HEK293T (cell line): ENCODE measurements at regions not wholly inside any gene's neighbourhood (a gene's known extent, or its start where the extent isn't known, plus 50 kb on each side); places are given as distances from the start of the nearest gene placed in this dataset.

Experiments
- CTCF ChIA-PET: fragments of 350-600 bp; formaldehyde crosslinking; extraction: SDS; loops from one replicate; lab custom pipeline; 2021; ENCODE audit warnings: antibody characterized with exemption, inconsistent platforms; lab: Yijun Ruan, JAX
- POLR2A ChIA-PET: fragments of 350-600 bp; formaldehyde crosslinking; extraction: SDS; loops from one replicate; lab custom pipeline; 2020; ENCODE audit warnings: antibody characterized with exemption, inconsistent platforms; lab: Yijun Ruan, JAX
- DNase-seq: peaks from one replicate; pipeline ENCODE4 v3.0.0; 2012; ENCODE audit warnings: mixed read lengths; ENCODE audit errors: extremely low spot score
- ARNT ChIP-seq: fragments of 450-650 bp; IDR thresholded peaks from 2 replicates; pipeline ENCODE4 v1.6.1; 2017; ENCODE audit warnings: mild to moderate bottlenecking
- BHLHE40 ChIP-seq: fragments of 450-650 bp; IDR thresholded peaks from 2 replicates; pipeline ENCODE4 v1.6.1; 2016; ENCODE audit warnings: mild to moderate bottlenecking, moderate library complexity, borderline replicate concordance
- CTBP1 ChIP-seq: fragments of 450-650 bp; IDR thresholded peaks from 2 replicates; pipeline ENCODE4 v1.6.1; 2016; ENCODE audit warnings: borderline replicate concordance
- ELF4 ChIP-seq: fragments of 450-650 bp; IDR thresholded peaks from 2 replicates; pipeline ENCODE4 v1.6.1; 2017; ENCODE audit warnings: antibody characterized with exemption
- FOXA1 ChIP-seq: fragments of 450-650 bp; IDR thresholded peaks from 2 replicates; pipeline ENCODE4 v1.6.1; 2016; ENCODE audit warnings: mild to moderate bottlenecking
- FOXK2 ChIP-seq: fragments of 450-650 bp; IDR thresholded peaks from 2 replicates; pipeline ENCODE4 v1.6.1; 2016; ENCODE audit warnings: mild to moderate bottlenecking
- FOXM1 ChIP-seq: fragments of 450-650 bp; IDR thresholded peaks from 2 replicates; pipeline ENCODE4 v1.6.1; 2017; ENCODE audit warnings: mild to moderate bottlenecking, borderline replicate concordance
- HDGF ChIP-seq: fragments of 450-650 bp; IDR thresholded peaks from 2 replicates; pipeline ENCODE4 v1.6.1; 2017; ENCODE audit warnings: antibody characterized with exemption, borderline replicate concordance
- L3MBTL2 ChIP-seq: fragments of 450-650 bp; conservative IDR thresholded peaks from 2 replicates; pipeline ENCODE4 v1.6.1; 2016; ENCODE audit warnings: mild to moderate bottlenecking
- LEF1 ChIP-seq: fragments of 450-650 bp; IDR thresholded peaks from 2 replicates; pipeline ENCODE4 v1.6.1; 2017; ENCODE audit warnings: mild to moderate bottlenecking, borderline replicate concordance
- NFRKB ChIP-seq: fragments of 450-650 bp; IDR thresholded peaks from 2 replicates; pipeline ENCODE4 v1.6.1; 2016; ENCODE audit warnings: mild to moderate bottlenecking, moderate library complexity
- SP1 ChIP-seq: fragments of 450-650 bp; IDR thresholded peaks from 2 replicates; pipeline ENCODE4 v1.6.1; 2017
- SUZ12 ChIP-seq: fragments of 450-650 bp; IDR thresholded peaks from 2 replicates; pipeline ENCODE4 v1.6.1; 2016; ENCODE audit warnings: mild to moderate bottlenecking
- TARDBP ChIP-seq: fragments of 450-650 bp; IDR thresholded peaks from 2 replicates; pipeline ENCODE4 v1.6.1; 2016
- ZNF384 ChIP-seq: fragments of 450-650 bp; IDR thresholded peaks from 2 replicates; pipeline ENCODE4 v1.6.1; 2016
- TF ChIP-seq, protein P1 (sequence below): fragments of 450-650 bp; IDR thresholded peaks from 2 replicates; pipeline ENCODE4 v1.6.1; 2016

DNA sequence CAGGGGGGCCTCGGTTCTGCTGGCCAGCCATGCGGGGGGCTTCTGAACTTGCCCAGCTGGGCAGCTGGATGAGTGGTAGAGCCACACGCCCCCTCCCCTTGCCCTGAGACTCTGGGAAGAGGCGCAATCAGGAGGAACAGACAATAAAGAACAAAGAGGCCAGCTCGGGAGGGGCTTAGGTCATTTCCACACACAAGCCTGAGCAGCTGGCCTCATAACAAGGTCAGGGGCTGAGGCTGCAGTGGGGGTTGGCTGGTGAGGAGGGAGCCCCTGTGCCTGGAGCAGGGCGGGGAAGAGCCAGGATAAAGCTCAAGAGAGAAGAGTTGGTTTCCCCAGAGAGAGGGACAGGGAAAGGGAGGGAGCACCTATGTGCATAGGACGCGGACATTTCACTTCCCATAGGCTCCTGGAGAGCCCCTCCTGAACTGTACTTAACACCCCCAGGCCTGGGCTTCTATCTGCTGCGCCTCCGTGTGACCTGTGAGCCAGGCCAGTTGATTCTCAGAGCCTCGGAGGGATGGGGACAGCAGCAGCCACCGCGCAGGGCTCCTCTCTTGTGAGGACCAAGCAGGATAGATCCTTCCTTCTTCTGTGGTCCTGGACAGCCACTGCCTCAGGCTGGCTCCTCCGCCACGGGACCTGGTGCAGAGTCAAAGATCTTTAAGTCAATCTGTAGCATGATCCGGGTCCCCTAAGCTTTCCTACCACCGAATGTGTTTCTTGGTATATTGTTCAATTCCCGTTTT, 75.3 kb upstream of the GGTA1 start:
- ChIA-PET POLR2A (no interaction called here), CTCF (interaction anchor here (0.6 kb wide), 1 partner anchor 77 kb away, joined by 4 read pairs; no protein-coding TSS in a partner anchor)

DNA sequence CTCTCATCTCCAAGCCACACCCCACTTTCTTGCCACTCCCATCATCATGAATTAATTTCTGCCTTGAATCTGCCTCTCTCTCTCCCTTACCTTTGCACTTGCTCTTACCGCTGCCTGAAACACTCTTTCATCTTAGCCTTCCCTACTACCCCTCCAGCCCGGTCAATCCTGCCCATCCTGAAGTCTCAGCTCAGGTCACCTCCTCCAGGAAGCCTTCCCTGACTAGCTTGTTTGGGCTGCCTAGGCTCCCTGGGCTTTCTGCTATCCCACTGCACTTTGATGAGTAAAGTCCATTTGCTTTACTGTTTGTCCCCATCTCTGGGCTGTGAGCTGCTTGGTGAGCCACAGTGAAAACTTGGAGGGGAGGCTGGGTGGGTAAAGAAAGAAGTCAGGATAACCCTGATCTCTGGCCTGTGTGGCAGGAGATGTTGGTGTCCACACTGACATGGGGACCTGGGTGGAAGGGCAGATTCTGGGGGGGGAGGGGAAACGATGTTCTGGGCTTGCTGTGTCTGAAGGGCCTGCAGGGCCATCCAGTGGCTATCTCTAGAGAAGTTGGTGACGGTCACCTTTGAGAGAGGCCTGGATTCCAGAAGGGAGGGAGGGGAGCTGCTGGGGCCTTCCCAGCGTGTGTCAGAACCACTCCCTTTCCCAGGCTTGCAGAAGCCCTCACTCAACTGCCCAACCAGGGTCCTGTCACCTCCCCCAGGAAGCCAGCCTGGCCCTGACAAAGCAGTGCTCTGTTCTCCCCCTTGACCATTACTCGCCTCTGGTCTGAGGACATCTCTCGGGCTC, 75.0 kb upstream of the DAB2IP start:
- TF ChIP-seq, protein P1, sequence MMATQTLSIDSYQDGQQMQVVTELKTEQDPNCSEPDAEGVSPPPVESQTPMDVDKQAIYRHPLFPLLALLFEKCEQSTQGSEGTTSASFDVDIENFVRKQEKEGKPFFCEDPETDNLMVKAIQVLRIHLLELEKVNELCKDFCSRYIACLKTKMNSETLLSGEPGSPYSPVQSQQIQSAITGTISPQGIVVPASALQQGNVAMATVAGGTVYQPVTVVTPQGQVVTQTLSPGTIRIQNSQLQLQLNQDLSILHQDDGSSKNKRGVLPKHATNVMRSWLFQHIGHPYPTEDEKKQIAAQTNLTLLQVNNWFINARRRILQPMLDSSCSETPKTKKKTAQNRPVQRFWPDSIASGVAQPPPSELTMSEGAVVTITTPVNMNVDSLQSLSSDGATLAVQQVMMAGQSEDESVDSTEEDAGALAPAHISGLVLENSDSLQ = no peak
- TF ChIP-seq TARDBP = no peak
- no peak for TF ChIP-seq ARNT
- no peak for TF ChIP-seq BHLHE40
- ChIA-PET POLR2A (no interaction called here), CTCF (no interaction called here)
- DNase-seq = no peak

More for the DNA sequence above, 75.3 kb upstream of the GGTA1 start:
- DNase-seq = no peak
- TF ChIP-seq SUZ12 = no peak

DNA sequence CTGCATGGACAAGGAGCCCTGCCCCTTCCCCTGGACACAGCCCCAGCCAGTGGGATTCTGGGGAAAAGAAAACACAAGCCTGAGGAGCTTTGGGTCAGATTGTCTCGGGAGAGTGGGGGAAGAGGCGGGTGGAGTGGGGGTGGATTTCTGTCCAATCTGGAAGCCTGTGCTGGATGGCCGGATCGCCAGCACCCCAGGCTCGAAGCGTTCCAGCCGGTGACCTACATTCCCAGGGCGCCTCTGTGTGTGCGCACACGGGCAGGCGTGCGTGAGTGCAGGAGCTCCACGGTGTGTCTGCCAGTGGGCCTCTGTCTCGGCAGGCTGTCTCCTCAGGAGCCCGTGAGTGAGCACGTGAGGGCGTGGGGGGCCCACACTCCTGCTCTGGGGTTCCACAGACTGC, 74.3 kb upstream of the DAB2IP start:
- CTCF ChIA-PET = no interaction called here
- TF ChIP-seq FOXK2 (no peak), ELF4 (no peak), ARNT (no peak), SP1 (no peak)
- no peak for DNase-seq
- POLR2A ChIA-PET = no interaction called here

DNA sequence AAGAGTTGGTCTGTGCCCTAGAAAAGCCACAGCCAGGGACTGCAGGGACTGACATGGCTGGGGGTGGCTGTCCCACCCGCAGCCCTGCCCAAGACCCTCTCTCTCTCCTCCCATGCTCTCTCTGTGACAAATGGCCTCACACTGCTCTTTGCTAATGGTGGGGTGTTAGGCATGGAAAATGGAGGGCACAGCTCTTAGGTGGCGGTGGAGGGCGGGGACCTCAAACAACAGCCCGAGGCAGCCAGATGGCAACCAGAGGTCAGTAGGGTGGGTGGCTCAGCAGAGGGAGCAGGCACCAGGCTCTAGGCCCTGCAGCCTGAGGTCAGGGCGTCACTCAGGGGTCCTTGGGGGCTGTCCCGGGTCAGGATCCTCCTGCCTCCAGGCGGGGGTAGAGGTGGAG, 73.9 kb upstream of the DAB2IP start:
- no peak for DNase-seq
- POLR2A ChIA-PET = no interaction called here
- no peak for TF ChIP-seq ZNF384
- CTCF ChIA-PET = no interaction called here

DNA sequence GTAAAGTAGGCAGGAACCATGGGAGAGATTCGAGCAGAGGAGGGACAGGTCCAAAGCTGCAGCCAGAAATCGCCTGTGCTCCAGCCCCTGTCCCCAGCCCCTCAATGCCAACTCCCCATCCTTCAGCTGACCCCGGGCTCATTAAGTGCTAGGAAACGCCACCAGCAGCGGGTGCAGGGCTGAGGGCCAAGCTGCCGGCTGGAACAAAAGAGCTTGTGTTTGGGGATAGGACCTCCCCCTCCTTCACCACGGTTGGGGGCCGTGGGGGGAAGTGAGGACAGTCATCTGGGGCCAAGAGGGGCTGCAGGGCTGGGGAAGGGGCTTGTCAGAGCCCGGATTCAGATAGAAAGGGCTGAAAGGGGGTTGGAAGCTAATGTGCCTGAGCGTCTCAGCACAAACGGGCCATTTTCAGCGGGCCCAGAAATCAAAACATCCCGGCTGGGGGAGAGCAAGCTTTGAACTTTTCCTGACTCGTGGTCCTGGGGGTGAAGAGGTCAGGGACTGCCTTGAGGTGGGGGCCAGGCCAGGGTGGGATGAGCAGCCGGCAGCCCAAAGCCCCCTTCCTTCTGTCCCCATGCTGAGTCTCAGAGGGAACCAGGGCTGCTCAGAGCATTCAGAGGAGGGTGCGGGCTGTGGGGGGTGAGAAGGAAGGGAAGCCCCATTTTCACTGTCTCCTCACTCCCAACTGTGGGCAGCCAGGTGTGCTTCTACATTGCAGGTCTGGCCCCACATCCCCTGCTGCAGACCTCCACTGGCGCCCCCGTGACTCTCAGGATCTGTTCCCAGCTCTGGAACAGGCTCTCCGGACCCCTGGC, 69.4 kb upstream of the DAB2IP start:
- CTCF ChIA-PET = interaction anchor here (1.2 kb wide), 1 partner anchor 36 kb away, joined by 4 read pairs; no protein-coding TSS in a partner anchor
- DNase-seq = no peak
- POLR2A ChIA-PET = interaction anchor here (0.6 to 1.3 kb wide), 2 partner anchors 10 to 36 kb away, joined by 3 read pairs; no protein-coding TSS in a partner anchor
- TF ChIP-seq SUZ12 = no peak

DNA sequence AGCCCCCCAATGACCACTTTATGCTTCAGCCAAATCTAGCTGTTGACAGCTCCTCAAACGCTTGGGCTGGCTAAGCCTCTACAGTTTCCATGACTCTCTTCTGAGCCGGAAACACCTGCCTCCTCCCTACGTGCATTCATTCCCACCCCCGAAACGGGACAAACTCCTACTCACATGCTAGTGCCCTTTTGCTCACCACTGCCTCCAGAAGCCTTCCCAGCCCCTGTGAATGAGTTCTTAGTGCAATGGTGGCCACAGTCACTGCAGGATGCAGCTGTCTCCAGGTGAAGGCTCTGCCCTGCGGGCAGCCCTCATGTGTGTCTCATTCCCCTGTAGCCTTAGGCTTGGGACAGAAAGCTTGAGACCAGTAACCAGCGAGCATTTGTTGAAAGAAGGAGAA, 68.8 kb upstream of the DAB2IP start:
- no peak for TF ChIP-seq FOXA1
- TF ChIP-seq CTBP1 = no peak
- TF ChIP-seq ZNF384 = no peak
- no peak for TF ChIP-seq LEF1
- TF ChIP-seq BHLHE40 = no peak
- no peak for TF ChIP-seq ARNT
- no peak for TF ChIP-seq ELF4
- POLR2A ChIA-PET = no interaction called here
- DNase-seq = no peak
- CTCF ChIA-PET = no interaction called here

DNA sequence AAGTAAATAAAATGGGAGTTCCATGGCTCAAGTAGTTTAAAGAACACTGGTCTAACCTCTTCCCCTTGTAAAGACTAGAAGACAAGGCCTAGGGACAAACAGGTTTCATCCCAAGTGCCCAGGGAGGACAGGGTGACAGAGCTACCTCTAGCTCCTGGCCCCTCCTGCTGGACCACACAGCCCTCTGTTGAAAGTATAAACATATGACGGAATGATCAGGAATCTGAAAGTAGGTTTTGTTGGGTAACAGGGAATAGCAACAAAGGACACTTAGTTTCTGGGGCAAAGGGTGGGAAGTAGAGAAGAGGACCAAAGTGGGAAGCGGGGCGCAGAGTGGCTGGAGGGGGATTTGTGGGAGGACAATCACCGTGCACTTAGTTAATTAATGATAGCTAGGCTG, 67.0 kb upstream of the DAB2IP start:
- ChIA-PET CTCF (interaction anchor here (1.0 kb wide), 1 partner anchor 112 kb away, joined by 3 read pairs; no protein-coding TSS in a partner anchor), POLR2A (no interaction called here)
- TF ChIP-seq L3MBTL2 (no peak), NFRKB (no peak), BHLHE40 (no peak), TARDBP (no peak), CTBP1 (no peak), ARNT (no peak), HDGF (no peak), FOXA1 (no peak), ZNF384 (no peak), ELF4 (no peak), FOXM1 (no peak), FOXK2 (no peak), LEF1 (no peak), SUZ12 (no peak), SP1 (no peak)
- TF ChIP-seq, protein P1 = no peak
- DNase-seq = no peak
